H9 (cell line): ENCODE measurements at regions not wholly inside any gene's neighbourhood (a gene's known extent, or its start where the extent isn't known, plus 50 kb on each side); places are given as distances from the start of the nearest gene placed in this dataset.

Experiments
- DNase-seq: peaks from one replicate; pipeline ENCODE4 v3.0.0-alpha.2; 2017
- H2AFZ ChIP-seq: one replicate; pipeline ENCODE4 v1.6.1; 2013; ENCODE audit warnings: mild to moderate bottlenecking, low read length, control low read depth, moderate library complexity
- H2AK5ac ChIP-seq: 2 replicates; pipeline ENCODE4 v1.6.1; 2013; ENCODE audit warnings: low read length, control low read depth, mixed read lengths; ENCODE audit not compliant: insufficient read length
- H2BK120ac ChIP-seq: one replicate; pipeline ENCODE4 v1.6.1; 2013; ENCODE audit warnings: low read depth, mild to moderate bottlenecking, low read length, control low read depth, inconsistent platforms; ENCODE audit not compliant: poor library complexity, severe bottlenecking
- H2BK12ac ChIP-seq: 2 replicates; pipeline ENCODE4 v1.6.1; 2013; ENCODE audit warnings: low read length, control low read depth, mixed read lengths, low read depth; ENCODE audit not compliant: insufficient read length
- H2BK15ac ChIP-seq: 2 replicates; pipeline ENCODE4 v1.6.1; 2013; ENCODE audit warnings: low read depth, low read length, control low read depth
- H2BK20ac ChIP-seq: one replicate; pipeline ENCODE4 v1.6.1; 2013; ENCODE audit warnings: low read depth, mild to moderate bottlenecking, low read length, control low read depth, inconsistent platforms; ENCODE audit not compliant: poor library complexity, severe bottlenecking
- H2BK5ac ChIP-seq: 2 replicates; pipeline ENCODE4 v1.6.1; 2013; ENCODE audit warnings: low read length, control low read depth, mixed read lengths; ENCODE audit not compliant: insufficient read length
- H3K14ac ChIP-seq: 2 replicates; pipeline ENCODE4 v1.6.1; 2013; ENCODE audit warnings: low read length, control low read depth; ENCODE audit not compliant: insufficient read depth
- H3K18ac ChIP-seq: 2 replicates; pipeline ENCODE4 v1.6.1; 2013; ENCODE audit warnings: low read depth, mild to moderate bottlenecking, mixed read lengths, low read length, control low read depth; ENCODE audit not compliant: insufficient read length
- H3K23ac ChIP-seq: 2 replicates; pipeline ENCODE4 v1.6.1; 2013; ENCODE audit warnings: low read length, control low read depth, mixed read lengths, low read depth; ENCODE audit not compliant: insufficient read length
- H3K23me2 ChIP-seq: 2 replicates; pipeline ENCODE4 v1.6.1; 2013; ENCODE audit warnings: low read depth, mild to moderate bottlenecking, mixed read lengths, low read length, control low read depth; ENCODE audit not compliant: insufficient read length, poor library complexity, severe bottlenecking
- H3K27ac ChIP-seq: 2 replicates; pipeline ENCODE4 v1.5.1; 2013; ENCODE audit warnings: low read length, control low read depth, mixed read lengths, low read depth; ENCODE audit not compliant: insufficient read length
- H3K27me3 ChIP-seq: 2 replicates; pipeline ENCODE4 v1.6.1; 2013; ENCODE audit warnings: low read length, control low read depth, inconsistent platforms; ENCODE audit not compliant: insufficient read depth
- H3K4ac ChIP-seq: 2 replicates; pipeline ENCODE4 v1.6.1; 2013; ENCODE audit warnings: low read depth, mild to moderate bottlenecking, control low read depth, inconsistent platforms, low read length, moderate library complexity
- H3K4me1 ChIP-seq: 2 replicates; pipeline ENCODE4 v1.6.1; 2013; ENCODE audit warnings: low read length, control low read depth, inconsistent platforms; ENCODE audit not compliant: insufficient read depth
- H3K4me2 ChIP-seq: 2 replicates; pipeline ENCODE4 v1.6.1; 2013; ENCODE audit warnings: low read length, control low read depth, mixed read lengths; ENCODE audit not compliant: insufficient read length, insufficient read depth
- H3K56ac ChIP-seq: 2 replicates; pipeline ENCODE4 v1.6.1; 2013; ENCODE audit warnings: low read depth, mild to moderate bottlenecking, mixed read lengths, low read length, control low read depth; ENCODE audit not compliant: insufficient read length
- H3K79me1 ChIP-seq: 2 replicates; pipeline ENCODE4 v1.6.1; 2013; ENCODE audit warnings: low read depth, mild to moderate bottlenecking, moderate library complexity, low read length, control low read depth, inconsistent platforms; ENCODE audit not compliant: insufficient read depth, poor library complexity, severe bottlenecking
- H3K79me2 ChIP-seq: 2 replicates; pipeline ENCODE4 v1.6.1; 2013; ENCODE audit warnings: low read length, control low read depth, inconsistent platforms; ENCODE audit not compliant: insufficient read depth
- H3K9ac ChIP-seq: 2 replicates; pipeline ENCODE4 v1.6.1; 2013; ENCODE audit warnings: low read length, control low read depth, mixed read lengths; ENCODE audit not compliant: insufficient read length; ENCODE audit errors: extremely low read depth
- H3K9me3 ChIP-seq: one replicate; pipeline ENCODE4 v1.6.1; 2013; ENCODE audit warnings: low read depth, low read length, inconsistent platforms; ENCODE audit not compliant: control insufficient read depth
- H3T11ph ChIP-seq: one replicate; pipeline ENCODE4 v1.6.1; 2013; ENCODE audit warnings: mild to moderate bottlenecking, low read length, control low read depth, inconsistent platforms
- H4K20me1 ChIP-seq: one replicate; pipeline ENCODE4 v1.6.1; 2013; ENCODE audit not compliant: control insufficient read depth, insufficient read length, insufficient read depth
- H4K5ac ChIP-seq: 2 replicates; pipeline ENCODE4 v1.6.1; 2013; ENCODE audit warnings: low read depth, mild to moderate bottlenecking, mixed read lengths, low read length, control low read depth; ENCODE audit not compliant: insufficient read length
- H4K8ac ChIP-seq: replicated peaks from 2 replicates; pipeline ENCODE4 v1.6.1; 2013; ENCODE audit warnings: low read length, control low read depth, mixed read lengths, low read depth; ENCODE audit not compliant: insufficient read length
- H4K91ac ChIP-seq: 2 replicates; pipeline ENCODE4 v1.6.1; 2013; ENCODE audit warnings: low read depth, mild to moderate bottlenecking, moderate library complexity, mixed read lengths, low read length, control low read depth; ENCODE audit not compliant: insufficient read length
- H3K27ac Mint-ChIP-seq, 3 experiments: 2 replicates in 2 of 3; 3 replicates in 1 of 3; pipeline ENCODE4 v1.8.0; 2020 to 2021; ENCODE audit warnings: mixed read lengths in 3 of 3, mild to moderate bottlenecking in 1 of 3, moderate library complexity in 1 of 3
- H3K27me3 Mint-ChIP-seq: 2 replicates; pipeline ENCODE4 v1.8.0; 2021; ENCODE audit warnings: low read depth, mild to moderate bottlenecking, moderate library complexity, mixed read lengths
- H3K36me3 Mint-ChIP-seq, 3 experiments: 2 replicates in 2 of 3; 3 replicates in 1 of 3; pipeline ENCODE4 v1.8.0; 2020 to 2021; ENCODE audit warnings: low read depth in 3 of 3, mixed read lengths in 3 of 3; ENCODE audit not compliant: insufficient read depth in 1 of 3
- H3K4me1 Mint-ChIP-seq, 2 experiments: 2 replicates each; pipeline ENCODE4 v1.8.0; 2020; ENCODE audit warnings: mixed read lengths in 2 of 2
- H3K4me3 Mint-ChIP-seq, 2 experiments: 2 replicates in 1 of 2; 3 replicates in 1 of 2; pipeline ENCODE4 v1.8.0; 2020 to 2021; ENCODE audit warnings: mild to moderate bottlenecking in 2 of 2, mixed read lengths in 2 of 2, moderate library complexity in 1 of 2
- H3K9me3 Mint-ChIP-seq, 2 experiments: 2 replicates in 1 of 2; 3 replicates in 1 of 2; pipeline ENCODE4 v1.8.0; 2020; ENCODE audit warnings: mild to moderate bottlenecking in 2 of 2, mixed read lengths in 2 of 2, moderate library complexity in 1 of 2
- WGBS: extraction: QIAGEN DNeasy Blood & Tissue Kit; methylation state at CpG from one replicate; pipeline ENCODE4 v1.1.7; 2013; ENCODE audit warnings: missing lambda C conversion rate, low lambda C conversion rate, mixed read lengths; ENCODE audit not compliant: insufficient read length; ENCODE audit errors: extremely low coverage; 5-methylcytosine and 5-hydroxymethylcytosine counted together
- TF ChIP-seq, protein P1 (sequence below): fragments of 200-600 bp; sonication (generic); conservative IDR thresholded peaks from 3 replicates; pipeline ENCODE4 v1.8.0; 2021; ENCODE audit warnings: antibody characterized with exemption, mild to moderate bottlenecking

DNA sequence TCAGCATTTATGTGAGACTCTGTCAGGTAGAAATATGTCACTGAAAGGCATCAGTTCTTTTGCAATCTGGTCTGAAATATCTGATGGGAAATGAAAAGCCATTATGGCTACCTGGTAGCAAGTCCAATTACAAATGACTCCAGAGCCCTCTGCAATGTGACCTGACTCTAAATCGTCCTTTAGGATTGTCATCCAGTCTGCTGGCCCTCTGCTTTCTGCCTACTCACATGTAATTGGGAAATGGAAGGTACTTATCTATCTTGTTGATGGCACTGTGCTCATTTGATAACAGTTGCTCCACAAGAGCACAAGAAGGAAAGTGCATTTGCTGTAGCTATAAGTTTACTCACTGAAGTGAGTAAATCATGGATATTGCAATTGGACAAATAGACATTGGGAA is 799.8 kb downstream of the RAPGEF2 start:
- no peaks in the 10 kb centered on the region for H3K9me3 Mint-ChIP-seq
- Histone ChIP-seq H4K91ac (no peak overlapping the region), H3K23ac (no peak overlapping the region), H3K79me1 (no peaks in the 10 kb centered on the region), H4K8ac (no peak overlapping the region), H2BK120ac (no peak overlapping the region), H3T11ph (no peak overlapping the region), H2AK5ac (no peak overlapping the region), H3K56ac (no peak overlapping the region), H2BK12ac (no peak overlapping the region), H3K79me2 (no peaks in the 10 kb centered on the region), H3K4ac (no peak overlapping the region), H3K27me3 (no peaks in the 10 kb centered on the region), H3K4me2 (no peak overlapping the region), H3K9ac (no peak overlapping the region), H2BK20ac (no peak overlapping the region), H2BK5ac (no peak overlapping the region), H2AFZ (no peak overlapping the region), H4K20me1 (no peaks in the 10 kb centered on the region), H3K14ac (no peak overlapping the region), H4K5ac (no peak overlapping the region), H3K27ac (no peak overlapping the region), H3K18ac (no peak overlapping the region), H2BK15ac (no peak overlapping the region), H3K9me3 (no peaks in the 10 kb centered on the region), H3K4me1 (no peaks in the 10 kb centered on the region), H3K23me2 (no peaks in the 10 kb centered on the region)
- DNase-seq: no peak
- H3K27me3 Mint-ChIP-seq: no peaks in the 10 kb centered on the region
- H3K27ac Mint-ChIP-seq: no peak overlapping the region
- TF ChIP-seq, protein P1, sequence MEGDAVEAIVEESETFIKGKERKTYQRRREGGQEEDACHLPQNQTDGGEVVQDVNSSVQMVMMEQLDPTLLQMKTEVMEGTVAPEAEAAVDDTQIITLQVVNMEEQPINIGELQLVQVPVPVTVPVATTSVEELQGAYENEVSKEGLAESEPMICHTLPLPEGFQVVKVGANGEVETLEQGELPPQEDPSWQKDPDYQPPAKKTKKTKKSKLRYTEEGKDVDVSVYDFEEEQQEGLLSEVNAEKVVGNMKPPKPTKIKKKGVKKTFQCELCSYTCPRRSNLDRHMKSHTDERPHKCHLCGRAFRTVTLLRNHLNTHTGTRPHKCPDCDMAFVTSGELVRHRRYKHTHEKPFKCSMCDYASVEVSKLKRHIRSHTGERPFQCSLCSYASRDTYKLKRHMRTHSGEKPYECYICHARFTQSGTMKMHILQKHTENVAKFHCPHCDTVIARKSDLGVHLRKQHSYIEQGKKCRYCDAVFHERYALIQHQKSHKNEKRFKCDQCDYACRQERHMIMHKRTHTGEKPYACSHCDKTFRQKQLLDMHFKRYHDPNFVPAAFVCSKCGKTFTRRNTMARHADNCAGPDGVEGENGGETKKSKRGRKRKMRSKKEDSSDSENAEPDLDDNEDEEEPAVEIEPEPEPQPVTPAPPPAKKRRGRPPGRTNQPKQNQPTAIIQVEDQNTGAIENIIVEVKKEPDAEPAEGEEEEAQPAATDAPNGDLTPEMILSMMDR: no peak
- WGBS: no CpG with 5 or more reads among the region's 1 CpG
- no peak overlapping the region for H3K4me3 Mint-ChIP-seq
- H3K36me3 Mint-ChIP-seq: no peaks in the 10 kb centered on the region
- H3K4me1 Mint-ChIP-seq: peaks cover 0 to 3% of the 10 kb centered on the region in 2 experiments; a peak in 2 of 4 replicates
